ENCODE measurements at regions not wholly inside any gene's neighbourhood (a gene's known extent, or its start where the extent isn't known, plus 50 kb on each side); places are given as distances from the start of the nearest gene placed in this dataset.

- POLR2A ChIA-PET = no interaction called here
- TF ChIP-seq TCF15 (CRISPR knock-in tag; IDR thresholded peaks at IDR 0.05) = no peak
- TF ChIP-seq NFATC3 (IDR thresholded peaks at IDR 0.05) = no peak
- no peak for TF ChIP-seq HEY1 (CRISPR knock-in tag; IDR thresholded peaks at IDR 0.05; ENCODE audit: borderline replicate concordance)
- TF ChIP-seq RBM14 (IDR thresholded peaks at IDR 0.05; ENCODE audit: borderline replicate concordance, insufficient read depth, low read depth, low read length) = no peak
- TF ChIP-seq PREB (CRISPR knock-in tag; IDR thresholded peaks at IDR 0.05) = no peak
- TF ChIP-seq ZC3H8 (IDR thresholded peaks at IDR 0.05) = no peak
- no peak for TF ChIP-seq ZNF740 (CRISPR knock-in tag; IDR thresholded peaks at IDR 0.05)
- TF ChIP-seq ZNF740 (tag; IDR thresholded peaks at IDR 0.05) = no peak
- no peak for TF ChIP-seq BDP1 (IDR thresholded peaks at IDR 0.05; ENCODE audit: insufficient read depth, insufficient read length)
- TF ChIP-seq SNRNP70 (optimal IDR thresholded peaks at IDR 0.05; ENCODE audit: low read depth, low read length) = no peak
- TF ChIP-seq SRSF9 (IDR thresholded peaks at IDR 0.05; ENCODE audit: borderline replicate concordance, low read depth, low read length) = no peak
- TF ChIP-seq ZC3H11A (IDR thresholded peaks at IDR 0.05; ENCODE audit: low read depth, low read length) = no peak
- no peak for TF ChIP-seq NR0B1 (IDR thresholded peaks at IDR 0.05; ENCODE audit: partially characterized antibody)
- no peak for TF ChIP-seq PHTF2 (CRISPR knock-in tag; IDR thresholded peaks at IDR 0.05)
- no peak for TF ChIP-seq PRPF4 (IDR thresholded peaks at IDR 0.05; ENCODE audit: insufficient read depth, low read depth, low read length, poor library complexity, severe bottlenecking)
These were observed 131.6 kb upstream of the NECTIN1 start for GRCh38 chr11:119860561-119861094.

More at GRCh38 chr11:119860561-119861094, 131.6 kb upstream of the NECTIN1 start:
- CTCF ChIA-PET (ENCODE audit: low intra/inter-chr PET ratio) = no interaction called here
- Histone ChIP-seq H3K79me2 (ENCODE audit: control insufficient read depth, insufficient read depth, low read length) (no peaks in the 10 kb centered on the region), H3K4me1 (replicated peaks in 1 of 2; ENCODE audit: control insufficient read depth in 2 of 2, insufficient read depth in 2 of 2, low read length in 2 of 2) (no peaks in the 10 kb centered on the region), H3K9ac (ENCODE audit: insufficient read depth in 1 of 2, low read depth in 2 of 2, low read length in 2 of 2) (no peak overlapping the region), H3K9me3 (replicated peaks; ENCODE audit: control insufficient read depth, insufficient read depth, low read depth, low read length) (no peaks in the 10 kb centered on the region), H4K20me1 (replicated peaks; ENCODE audit: control insufficient read depth, insufficient read depth, low read length) (peaks cover 6% of the 10 kb centered on the region; the same call in 1 of the 2 replicates), H3K27me3 (ENCODE audit: control insufficient read depth in 2 of 2, insufficient read depth in 2 of 2, low read length in 2 of 2) (peaks cover 0 to 41% of the 10 kb centered on the region in 2 experiments; a peak in 4 of 5 replicates), H2AFZ (ENCODE audit: low read depth, low read length) (no peak overlapping the region), H3K36me3 (ENCODE audit: control insufficient read depth, insufficient read depth, low read length) (no peaks in the 10 kb centered on the region), H3K4me3 (no peak overlapping the region), H3K27ac (ENCODE audit: extremely low read depth, low read depth, low read length) (no peak overlapping the region), H3K9me1 (ENCODE audit: control insufficient read depth, insufficient read depth, low read length) (no peaks in the 10 kb centered on the region), H3K4me2 (ENCODE audit: insufficient read depth, low read length) (no peak overlapping the region)
- no TSS peak for BruUV-seq (replicated peaks)
- 0% methylated on average over 5 of the region's 5 CpGs for WGBS (ENCODE audit: insufficient coverage, low coverage, missing lambda C conversion rate)
- DNase-seq (ENCODE audit: extremely low read depth in 1 of 4, low spot score in 3 of 4) (no peak), FAIRE-seq (no peak), ATAC-seq (no peak)
- intact Hi-C loops (cut with micrococcal nuclease) (no loop called here), in situ Hi-C loops (cut with MboI) (no loop called here)

Data from K562 (cell line).